ENCODE measurements at regions not wholly inside any gene's neighbourhood (a gene's known extent, or its start where the extent isn't known, plus 50 kb on each side); places are given as distances from the start of the nearest gene placed in this dataset.
A peak's percentile ranks its signal among the peaks of the same experiment; 100 is the strongest.

GRCh38 chr13:89609318-89609717 is 1738.2 kb upstream of the MIR17HG start:
- Histone ChIP-seq H3K4me2 (ENCODE audit: low read depth, low read length) (no peak overlapping the region), H3K14ac (replicated peaks; ENCODE audit: low read depth, low read length) (no peak overlapping the region), H2BK5ac (ENCODE audit: low read depth, low read length, poor library complexity, severe bottlenecking) (no peak overlapping the region), H3K56ac (ENCODE audit: extremely low read depth, insufficient read depth, low read length) (no peak overlapping the region), H2AFZ (replicated peaks; ENCODE audit: low read length, poor library complexity) (no peak overlapping the region), H3K9me1 (ENCODE audit: insufficient read depth, low read length) (no peaks in the 10 kb centered on the region), H4K91ac (ENCODE audit: insufficient read depth, low read depth, low read length) (no peak overlapping the region), H3K4me3 (ENCODE audit: insufficient read depth, low read depth, low read length) (no peak overlapping the region), H3K4me1 (ENCODE audit: control insufficient read depth, insufficient read depth, low read length) (no peaks in the 10 kb centered on the region), H2BK20ac (ENCODE audit: low read depth, low read length) (no peak overlapping the region), H2AK9ac (replicated peaks; ENCODE audit: low read depth, low read length, poor library complexity) (no peak overlapping the region), H3K4ac (ENCODE audit: low read depth, low read length) (no peak overlapping the region), H2AK5ac (ENCODE audit: low read depth, low read length) (no peak overlapping the region), H3K23ac (ENCODE audit: low read depth, low read length) (no peak overlapping the region), H2BK15ac (ENCODE audit: low read depth, low read length) (no peak overlapping the region), H3K18ac (ENCODE audit: low read depth, low read length) (no peak overlapping the region), H3K9me3 (ENCODE audit: control insufficient read depth, insufficient read depth, low read length) (peaks cover 9% of the 10 kb centered on the region), H2BK120ac (ENCODE audit: low read depth, low read length) (no peak overlapping the region), H4K8ac (ENCODE audit: low read depth in 2 of 2, low read length in 2 of 2) (no peak overlapping the region), H3K79me1 (ENCODE audit: low read depth in 1 of 2, low read length in 2 of 2) (no peaks in the 10 kb centered on the region), H4K20me1 (ENCODE audit: insufficient read depth, low read length) (no peaks in the 10 kb centered on the region), H3K9ac (ENCODE audit: low read depth, low read length) (no peak overlapping the region), H4K5ac (ENCODE audit: low read depth, low read length) (no peak overlapping the region), H3K36me3 (ENCODE audit: control insufficient read depth, insufficient read depth, low read length) (no peaks in the 10 kb centered on the region), H3K27me3 (ENCODE audit: control insufficient read depth, insufficient read depth, low read length) (no peaks in the 10 kb centered on the region), H3K27ac (ENCODE audit: insufficient read depth, low read length) (no peak overlapping the region)
- ChIA-PET POLR2A (ENCODE audit: unreplicated experiment) (no interaction called here), CTCF (no interaction called here)
- DNase-seq = no peak
- no CpG with 5 or more reads among the region's 1 CpG for WGBS, 2 experiments (ENCODE audit: extremely low coverage in 2 of 2, insufficient read length in 1 of 2)
- in situ Hi-C loops (cut with MboI; ENCODE audit: low sequenced_read_pairs) (no loop called here), intact Hi-C loops (cut with micrococcal nuclease) (no loop called here), dilution Hi-C loops (cut with HindIII; ENCODE audit: low sequenced_read_pairs, unreplicated experiment) (no loop called here)
- no TSS peak for BruUV-seq (replicated peaks)
- no peak for ATAC-seq (ENCODE audit: low read depth)
- TF ChIP-seq SMC3 (IDR thresholded peaks at IDR 0.05; ENCODE audit: low read depth, low read length) = no peak
- no peak for TF ChIP-seq RCOR1 (IDR thresholded peaks at IDR 0.05; ENCODE audit: insufficient replicate concordance, low read length)
- TF ChIP-seq MXI1 (IDR thresholded peaks at IDR 0.05; ENCODE audit: borderline replicate concordance, low read depth, low read length) = no peak
- 0 out of 2 replicates have a peak, but pooled peaks have one; percentile 7 for TF ChIP-seq MAFK (IDR thresholded peaks at IDR 0.05; ENCODE audit: low read depth, low read length)

All from IMR-90 (cell line).